ENCODE measurements at regions not wholly inside any gene's neighbourhood (a gene's known extent, or its start where the extent isn't known, plus 50 kb on each side); places are given as distances from the start of the nearest gene placed in this dataset.

- peaks cover 6% of the 10 kb centered on the region for H3K27me3 Mint-ChIP-seq
- H3K4me3 Mint-ChIP-seq = no peak overlapping the region
- no peak overlapping the region for H3K27ac Mint-ChIP-seq
Measured at GRCh38 chr4:26260571-26260970, 60.2 kb upstream of the RBPJ start.

GRCh38 chr4:26261405-26261804 lies 59.4 kb upstream of the RBPJ start:
- Mint-ChIP-seq H3K4me1 (ENCODE audit: low read depth) (no peaks in the 10 kb centered on the region), H3K4me3 (no peak overlapping the region), H3K27ac (no peak overlapping the region), H3K27me3 (peaks cover 6% of the 10 kb centered on the region), H3K9me3 (ENCODE audit: low read depth) (no peaks in the 10 kb centered on the region), H3K36me3 (no peaks in the 10 kb centered on the region)

More at GRCh38 chr4:26260571-26260970, 60.2 kb upstream of the RBPJ start:
- Mint-ChIP-seq H3K4me1 (ENCODE audit: low read depth) (no peaks in the 10 kb centered on the region), H3K36me3 (no peaks in the 10 kb centered on the region), H3K9me3 (ENCODE audit: low read depth) (no peaks in the 10 kb centered on the region)

GRCh38 chr4:26263165-26263564 lies 57.6 kb upstream of the RBPJ start:
- Mint-ChIP-seq H3K36me3 (no peaks in the 10 kb centered on the region), H3K4me3 (no peak overlapping the region), H3K27ac (no peak overlapping the region), H3K9me3 (ENCODE audit: low read depth) (no peaks in the 10 kb centered on the region), H3K27me3 (peaks cover 6% of the 10 kb centered on the region), H3K4me1 (ENCODE audit: low read depth) (no peaks in the 10 kb centered on the region)

- Mint-ChIP-seq H3K9me3 (ENCODE audit: low read depth) (no peaks in the 10 kb centered on the region), H3K4me1 (ENCODE audit: low read depth) (no peaks in the 10 kb centered on the region), H3K27me3 (peaks cover 6% of the 10 kb centered on the region), H3K27ac (no peak overlapping the region), H3K36me3 (no peaks in the 10 kb centered on the region), H3K4me3 (no peak overlapping the region)
Measured at GRCh38 chr4:26264109-26264508, 56.7 kb upstream of the RBPJ start.

GRCh38 chr4:26267087-26267486 lies 53.7 kb upstream of the RBPJ start:
- peaks cover 6% of the 10 kb centered on the region for H3K27me3 Mint-ChIP-seq
- H3K36me3 Mint-ChIP-seq = no peaks in the 10 kb centered on the region
- H3K4me3 Mint-ChIP-seq = no peak overlapping the region
- no peaks in the 10 kb centered on the region for H3K9me3 Mint-ChIP-seq (ENCODE audit: low read depth)
- no peak overlapping the region for H3K27ac Mint-ChIP-seq
- no peaks in the 10 kb centered on the region for H3K4me1 Mint-ChIP-seq (ENCODE audit: low read depth)

- H3K27me3 Mint-ChIP-seq = peaks cover 3% of the 10 kb centered on the region
- no peak overlapping the region for H3K27ac Mint-ChIP-seq
- peaks cover 8% of the 10 kb centered on the region for H3K4me1 Mint-ChIP-seq (ENCODE audit: low read depth)
- no peaks in the 10 kb centered on the region for H3K9me3 Mint-ChIP-seq (ENCODE audit: low read depth)
- H3K36me3 Mint-ChIP-seq = no peaks in the 10 kb centered on the region
- H3K4me3 Mint-ChIP-seq = no peak overlapping the region
Measured at GRCh38 chr4:26268246-26268645, 52.6 kb upstream of the RBPJ start.

GRCh38 chr4:26269038-26269437 lies 51.8 kb upstream of the RBPJ start:
- peaks cover 14% of the 10 kb centered on the region for H3K4me1 Mint-ChIP-seq (ENCODE audit: low read depth)

More at GRCh38 chr4:26269038-26269437, 51.8 kb upstream of the RBPJ start:
- no peak overlapping the region for H3K4me3 Mint-ChIP-seq
- no peaks in the 10 kb centered on the region for H3K36me3 Mint-ChIP-seq
- no peaks in the 10 kb centered on the region for H3K9me3 Mint-ChIP-seq (ENCODE audit: low read depth)
- peaks cover 3% of the 10 kb centered on the region for H3K27me3 Mint-ChIP-seq
- H3K27ac Mint-ChIP-seq = no peak overlapping the region

All from activated naive CD8-positive, alpha-beta T cell (primary cell).